Osteoblast (primary cell): ENCODE measurements at regions not wholly inside any gene's neighbourhood (a gene's known extent, or its start where the extent isn't known, plus 50 kb on each side); places are given as distances from the start of the nearest gene placed in this dataset.

Experiments
- DNase-seq: peaks from one replicate; pipeline ENCODE4 v3.0.0; 2011; ENCODE audit warnings: low spot score, mixed read lengths; ENCODE audit not compliant: insufficient read length; ENCODE audit errors: missing footprints
- H2AFZ ChIP-seq: 2 replicates; pipeline ENCODE4 v1.6.0; 2011; ENCODE audit warnings: mild to moderate bottlenecking, low read length
- H3K27ac ChIP-seq: 2 replicates; pipeline ENCODE4 v1.5.1; 2011; ENCODE audit warnings: mild to moderate bottlenecking, low read depth, low read length, moderate library complexity
- H3K27me3 ChIP-seq: 2 replicates; pipeline ENCODE4 v1.6.0; 2012; ENCODE audit warnings: mild to moderate bottlenecking, control low read depth, inconsistent platforms, low read length, moderate library complexity; ENCODE audit not compliant: insufficient read depth
- H3K36me3 ChIP-seq: 2 replicates; pipeline ENCODE4 v1.5.1; 2011; ENCODE audit warnings: mild to moderate bottlenecking, low read length, control low read depth, moderate library complexity; ENCODE audit not compliant: insufficient read depth
- H3K4me1 ChIP-seq: 2 replicates; pipeline ENCODE4 v1.5.1; 2011; ENCODE audit warnings: mild to moderate bottlenecking, low read length, control low read depth, moderate library complexity; ENCODE audit not compliant: insufficient read depth
- H3K4me2 ChIP-seq: 2 replicates; pipeline ENCODE4 v1.6.0; 2011; ENCODE audit warnings: mild to moderate bottlenecking, low read length; ENCODE audit not compliant: insufficient read depth
- H3K4me3 ChIP-seq: fragments of 200-600 bp; sonication (generic); 3 replicates; pipeline ENCODE4 v1.5.1; 2012; ENCODE audit warnings: mild to moderate bottlenecking, low read length, inconsistent platforms; ENCODE audit not compliant: insufficient read depth
- H3K79me2 ChIP-seq: 2 replicates; pipeline ENCODE4 v1.6.0; 2012; ENCODE audit warnings: mild to moderate bottlenecking, low read length, control low read depth, inconsistent platforms; ENCODE audit not compliant: insufficient read depth
- H3K9me3 ChIP-seq: 2 replicates; pipeline ENCODE4 v1.5.1; 2011; ENCODE audit warnings: low read depth, low read length, control low read depth
- H4K20me1 ChIP-seq: 2 replicates; pipeline ENCODE4 v1.6.0; 2012; ENCODE audit warnings: mild to moderate bottlenecking, low read length, control low read depth; ENCODE audit not compliant: insufficient read depth
- TF ChIP-seq, protein P1 (sequence below): IDR thresholded peaks from 2 replicates; pipeline ENCODE4 v1.5.1; 2011; ENCODE audit warnings: mild to moderate bottlenecking, low read depth, low read length, moderate library complexity; ENCODE audit errors: extremely low read depth

DNA sequence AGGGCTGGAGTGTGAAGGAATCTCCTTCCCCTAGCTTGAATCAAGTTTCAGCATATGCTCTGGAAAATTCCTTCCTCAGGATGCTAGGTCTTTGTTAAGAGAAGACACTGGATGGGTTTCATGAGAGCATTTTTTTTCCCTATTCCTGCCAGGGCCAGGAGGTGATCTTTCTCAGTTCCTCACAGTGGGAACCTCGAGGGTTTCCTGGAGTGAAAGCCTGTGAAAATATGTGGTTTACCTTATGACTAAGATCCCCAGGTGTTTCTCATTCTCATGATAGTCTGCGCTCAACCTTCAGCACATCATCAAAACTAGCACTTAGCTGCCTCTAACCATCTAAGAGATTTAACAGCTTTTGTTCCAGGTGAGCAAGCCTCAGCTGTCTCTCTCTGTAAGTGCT, 985.3 kb upstream of the FAT3 start:
- no peak for DNase-seq
- no peak overlapping the region for H3K27ac ChIP-seq
- H3K36me3 ChIP-seq = no peaks in the 10 kb centered on the region
- H3K4me2 ChIP-seq = no peak overlapping the region
- no peaks in the 10 kb centered on the region for H3K4me1 ChIP-seq
- TF ChIP-seq, protein P1, sequence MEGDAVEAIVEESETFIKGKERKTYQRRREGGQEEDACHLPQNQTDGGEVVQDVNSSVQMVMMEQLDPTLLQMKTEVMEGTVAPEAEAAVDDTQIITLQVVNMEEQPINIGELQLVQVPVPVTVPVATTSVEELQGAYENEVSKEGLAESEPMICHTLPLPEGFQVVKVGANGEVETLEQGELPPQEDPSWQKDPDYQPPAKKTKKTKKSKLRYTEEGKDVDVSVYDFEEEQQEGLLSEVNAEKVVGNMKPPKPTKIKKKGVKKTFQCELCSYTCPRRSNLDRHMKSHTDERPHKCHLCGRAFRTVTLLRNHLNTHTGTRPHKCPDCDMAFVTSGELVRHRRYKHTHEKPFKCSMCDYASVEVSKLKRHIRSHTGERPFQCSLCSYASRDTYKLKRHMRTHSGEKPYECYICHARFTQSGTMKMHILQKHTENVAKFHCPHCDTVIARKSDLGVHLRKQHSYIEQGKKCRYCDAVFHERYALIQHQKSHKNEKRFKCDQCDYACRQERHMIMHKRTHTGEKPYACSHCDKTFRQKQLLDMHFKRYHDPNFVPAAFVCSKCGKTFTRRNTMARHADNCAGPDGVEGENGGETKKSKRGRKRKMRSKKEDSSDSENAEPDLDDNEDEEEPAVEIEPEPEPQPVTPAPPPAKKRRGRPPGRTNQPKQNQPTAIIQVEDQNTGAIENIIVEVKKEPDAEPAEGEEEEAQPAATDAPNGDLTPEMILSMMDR = no peak
- H2AFZ ChIP-seq = no peak overlapping the region
- H3K9me3 ChIP-seq = no peaks in the 10 kb centered on the region
- H3K4me3 ChIP-seq = no peak overlapping the region
- H3K27me3 ChIP-seq = no peaks in the 10 kb centered on the region
- no peaks in the 10 kb centered on the region for H3K79me2 ChIP-seq
- no peaks in the 10 kb centered on the region for H4K20me1 ChIP-seq

DNA sequence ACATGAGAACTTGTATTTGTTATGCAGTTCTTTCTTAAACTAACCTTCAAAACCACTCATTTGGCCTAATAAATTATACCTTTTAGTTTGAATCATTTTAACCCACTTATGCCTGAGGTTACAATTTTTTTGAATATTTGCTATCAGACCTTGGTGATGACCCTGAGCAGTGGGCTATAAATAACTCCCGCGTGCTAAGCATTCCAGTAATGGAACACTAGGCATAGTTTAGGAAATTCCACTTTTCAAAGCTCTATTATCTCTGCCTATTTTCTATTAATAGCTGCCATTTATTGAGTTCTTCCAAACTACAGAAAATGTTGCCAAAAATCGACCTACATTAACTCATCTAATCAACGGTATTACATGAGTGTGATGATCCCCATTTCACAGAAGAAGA, 993.4 kb upstream of the FAT3 start:
- Histone ChIP-seq H3K4me2 (no peak overlapping the region), H4K20me1 (no peaks in the 10 kb centered on the region), H3K36me3 (no peaks in the 10 kb centered on the region), H3K79me2 (no peaks in the 10 kb centered on the region), H3K27me3 (no peaks in the 10 kb centered on the region), H3K27ac (no peak overlapping the region), H3K9me3 (no peaks in the 10 kb centered on the region), H2AFZ (no peak overlapping the region), H3K4me1 (no peaks in the 10 kb centered on the region), H3K4me3 (no peak overlapping the region)
- TF ChIP-seq, protein P1 = no peak
- no peak for DNase-seq

DNA sequence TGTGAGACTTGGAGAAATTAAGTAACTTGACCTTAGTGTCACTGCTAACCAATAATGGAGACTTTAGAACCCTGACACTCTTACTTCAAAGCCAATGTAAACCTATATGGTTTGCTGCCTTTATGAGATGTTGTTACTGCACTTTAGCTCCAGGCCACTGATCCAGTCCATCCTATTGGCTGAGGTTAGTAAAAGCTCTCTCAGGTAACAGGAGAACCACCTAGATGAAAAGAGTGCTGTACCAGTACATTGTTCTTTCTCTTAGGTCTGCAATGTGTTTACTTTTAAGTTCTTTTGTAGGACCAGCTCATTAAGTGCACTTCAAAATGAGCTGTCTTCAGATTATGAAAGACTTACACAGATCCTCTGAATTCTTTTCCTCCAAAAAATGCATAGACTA, 994.0 kb upstream of the FAT3 start:
- TF ChIP-seq, protein P1 = no peak
- no peaks in the 10 kb centered on the region for H3K36me3 ChIP-seq
- no peak for DNase-seq
- no peaks in the 10 kb centered on the region for H3K9me3 ChIP-seq
- no peak overlapping the region for H3K27ac ChIP-seq
- no peaks in the 10 kb centered on the region for H4K20me1 ChIP-seq
- H3K27me3 ChIP-seq = no peaks in the 10 kb centered on the region
- H3K79me2 ChIP-seq = no peaks in the 10 kb centered on the region
- no peak overlapping the region for H3K4me3 ChIP-seq
- no peaks in the 10 kb centered on the region for H3K4me1 ChIP-seq
- H3K4me2 ChIP-seq = no peak overlapping the region
- no peak overlapping the region for H2AFZ ChIP-seq

DNA sequence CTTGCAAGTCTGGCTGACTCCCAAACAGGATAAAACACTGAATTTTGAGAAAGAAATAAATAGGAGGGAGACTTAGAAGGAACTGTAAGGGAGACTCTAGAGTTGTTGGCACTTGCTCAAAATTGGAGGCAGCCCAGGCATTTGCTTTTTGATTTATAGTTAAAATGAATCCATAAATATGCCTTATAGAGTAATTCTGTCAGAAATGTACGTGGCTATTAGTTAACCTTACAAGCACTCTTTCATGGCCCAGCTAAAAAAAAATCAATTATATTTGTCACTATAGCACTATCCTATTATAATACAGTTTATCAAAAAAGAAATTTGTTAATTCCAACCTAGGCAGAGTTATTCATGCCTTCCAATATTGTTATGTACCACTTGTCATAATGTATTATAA, 1000.0 kb upstream of the CHORDC1 start:
- TF ChIP-seq, protein P1 = no peak
- no peak overlapping the region for H3K4me2 ChIP-seq
- no peaks in the 10 kb centered on the region for H3K36me3 ChIP-seq
- H3K79me2 ChIP-seq = no peaks in the 10 kb centered on the region
- H3K4me1 ChIP-seq = peaks cover 5% of the 10 kb centered on the region
- no peaks in the 10 kb centered on the region for H3K9me3 ChIP-seq
- H2AFZ ChIP-seq = no peak overlapping the region
- H3K27ac ChIP-seq = no peak overlapping the region
- H4K20me1 ChIP-seq = no peaks in the 10 kb centered on the region
- H3K4me3 ChIP-seq = no peak overlapping the region
- no peak for DNase-seq
- no peaks in the 10 kb centered on the region for H3K27me3 ChIP-seq
